ENCODE measurements at regions not wholly inside any gene's neighbourhood (a gene's known extent, or its start where the extent isn't known, plus 50 kb on each side); places are given as distances from the start of the nearest gene placed in this dataset.

- DNase-seq (ENCODE audit: low read depth in 4 of 4, low spot score in 3 of 4): no peak
Measured at GRCh38 chr1:112040891-112041740, 51.6 kb upstream of the KCND3 start.

- no peak for DNase-seq (ENCODE audit: low read depth in 4 of 4, low spot score in 3 of 4)
Measured at GRCh38 chr1:112043901-112044300, 54.4 kb upstream of the KCND3 start.

GRCh38 chr1:112044745-112045144 is 55.3 kb upstream of the KCND3 start:
- no peak for DNase-seq (ENCODE audit: low read depth in 4 of 4, low spot score in 3 of 4)

- DNase-seq (ENCODE audit: low read depth in 4 of 4, low spot score in 3 of 4): no peak
Measured at GRCh38 chr1:112046630-112047029, 57.2 kb upstream of the KCND3 start.

GRCh38 chr1:112048421-112048820 is 59.0 kb upstream of the KCND3 start:
- no peak for DNase-seq (ENCODE audit: low read depth in 4 of 4, low spot score in 3 of 4)

- DNase-seq (ENCODE audit: low read depth in 4 of 4, low spot score in 3 of 4): no peak
Measured at GRCh38 chr1:112054510-112054909, 65.0 kb upstream of the KCND3 start.

GRCh38 chr1:112056354-112056753 is 66.9 kb upstream of the KCND3 start:
- DNase-seq (ENCODE audit: low read depth in 4 of 4, low spot score in 3 of 4): no peak

GRCh38 chr1:112057736-112058135 is 68.3 kb upstream of the KCND3 start:
- no peak for DNase-seq (ENCODE audit: low read depth in 4 of 4, low spot score in 3 of 4)

- no peak for DNase-seq (ENCODE audit: low read depth in 4 of 4, low spot score in 3 of 4)
Measured at GRCh38 chr1:112058815-112059450, 69.5 kb upstream of the KCND3 start.

- DNase-seq (ENCODE audit: low read depth in 4 of 4, low spot score in 3 of 4): no peak
Measured at GRCh38 chr1:112059679-112060078, 70.2 kb upstream of the KCND3 start.

GRCh38 chr1:112060261-112060660 is 70.8 kb upstream of the KCND3 start:
- no peak for DNase-seq (ENCODE audit: low read depth in 4 of 4, low spot score in 3 of 4)

GRCh38 chr1:112061056-112061455 is 71.6 kb upstream of the KCND3 start:
- no peak for DNase-seq (ENCODE audit: low read depth in 4 of 4, low spot score in 3 of 4)

- no peak for DNase-seq (ENCODE audit: low read depth in 4 of 4, low spot score in 3 of 4)
Measured at GRCh38 chr1:112061901-112062320, 72.4 kb upstream of the KCND3 start.

- DNase-seq (ENCODE audit: low read depth in 4 of 4, low spot score in 3 of 4): no peak
Measured at GRCh38 chr1:112063781-112064728, 74.6 kb upstream of the KCND3 start.

- DNase-seq (ENCODE audit: low read depth in 4 of 4, low spot score in 3 of 4): no peak
Measured at GRCh38 chr1:112067989-112068388, 78.5 kb upstream of the KCND3 start.

- DNase-seq (ENCODE audit: low read depth in 4 of 4, low spot score in 3 of 4): no peak
Measured at GRCh38 chr1:112070677-112071076, 81.2 kb upstream of the KCND3 start.

GRCh38 chr1:112074711-112075110 is 85.2 kb upstream of the KCND3 start:
- no peak for DNase-seq (ENCODE audit: low read depth in 4 of 4, low spot score in 3 of 4)

GRCh38 chr1:112075566-112075965 is 86.1 kb upstream of the KCND3 start:
- no peak for DNase-seq (ENCODE audit: low read depth in 4 of 4, low spot score in 3 of 4)

- no peak for DNase-seq (ENCODE audit: low read depth in 4 of 4, low spot score in 3 of 4)
Measured at GRCh38 chr1:112079446-112079845, 90.0 kb upstream of the KCND3 start.

- DNase-seq (ENCODE audit: low read depth in 4 of 4, low spot score in 3 of 4): peak in 3 of 4 donors; percentile 12 to 14 (median 12)
Measured at GRCh38 chr1:112083487-112083886, 94.0 kb upstream of the KCND3 start.
